GM12875 (cell line): ENCODE measurements at regions not wholly inside any gene's neighbourhood (a gene's known extent, or its start where the extent isn't known, plus 50 kb on each side); places are given as distances from the start of the nearest gene placed in this dataset.

Source experiments
- H3K4me3 ChIP-seq: one replicate; pipeline ENCODE4 v1.5.1; 2011; ENCODE audit warnings: low read depth, low read length, control low read depth
- TF ChIP-seq, protein P1 (sequence below): IDR thresholded peaks from 2 replicates; pipeline ENCODE4 v1.5.1; 2011; ENCODE audit warnings: low read depth, mild to moderate bottlenecking, control low read depth, inconsistent platforms, low read length, moderate library complexity, borderline replicate concordance; ENCODE audit not compliant: insufficient read depth

DNA sequence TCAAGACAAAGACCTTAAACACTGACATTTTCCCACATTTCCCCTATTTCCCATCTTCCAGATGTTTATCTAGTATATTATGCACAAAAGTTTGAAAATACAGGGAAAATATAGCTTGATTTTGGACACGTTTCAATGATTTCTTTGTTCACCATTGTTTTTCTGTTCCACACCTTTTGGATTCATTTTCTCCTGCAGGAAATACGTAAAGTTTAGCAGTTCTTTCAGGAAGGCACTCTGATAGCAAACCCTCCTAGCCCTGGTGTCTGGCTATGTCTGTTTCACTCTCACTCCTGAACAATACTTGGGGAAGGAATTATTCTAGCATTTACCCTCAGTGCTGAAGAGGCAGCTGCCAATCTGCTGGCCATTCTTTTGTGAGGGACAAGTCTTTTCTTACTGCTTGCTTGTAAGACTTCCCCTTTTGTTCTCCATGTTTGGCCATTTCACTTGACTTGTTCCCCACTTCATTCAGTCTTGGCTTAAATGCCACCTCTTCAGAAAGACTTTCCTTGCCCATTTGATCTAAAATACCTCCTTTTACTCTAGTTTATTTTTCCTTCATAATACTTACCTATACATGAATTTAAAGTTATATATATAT is 195.4 kb downstream of the RNF152 start:
- no peak overlapping the region for H3K4me3 ChIP-seq
- TF ChIP-seq, protein P1, sequence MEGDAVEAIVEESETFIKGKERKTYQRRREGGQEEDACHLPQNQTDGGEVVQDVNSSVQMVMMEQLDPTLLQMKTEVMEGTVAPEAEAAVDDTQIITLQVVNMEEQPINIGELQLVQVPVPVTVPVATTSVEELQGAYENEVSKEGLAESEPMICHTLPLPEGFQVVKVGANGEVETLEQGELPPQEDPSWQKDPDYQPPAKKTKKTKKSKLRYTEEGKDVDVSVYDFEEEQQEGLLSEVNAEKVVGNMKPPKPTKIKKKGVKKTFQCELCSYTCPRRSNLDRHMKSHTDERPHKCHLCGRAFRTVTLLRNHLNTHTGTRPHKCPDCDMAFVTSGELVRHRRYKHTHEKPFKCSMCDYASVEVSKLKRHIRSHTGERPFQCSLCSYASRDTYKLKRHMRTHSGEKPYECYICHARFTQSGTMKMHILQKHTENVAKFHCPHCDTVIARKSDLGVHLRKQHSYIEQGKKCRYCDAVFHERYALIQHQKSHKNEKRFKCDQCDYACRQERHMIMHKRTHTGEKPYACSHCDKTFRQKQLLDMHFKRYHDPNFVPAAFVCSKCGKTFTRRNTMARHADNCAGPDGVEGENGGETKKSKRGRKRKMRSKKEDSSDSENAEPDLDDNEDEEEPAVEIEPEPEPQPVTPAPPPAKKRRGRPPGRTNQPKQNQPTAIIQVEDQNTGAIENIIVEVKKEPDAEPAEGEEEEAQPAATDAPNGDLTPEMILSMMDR, result no peak

DNA sequence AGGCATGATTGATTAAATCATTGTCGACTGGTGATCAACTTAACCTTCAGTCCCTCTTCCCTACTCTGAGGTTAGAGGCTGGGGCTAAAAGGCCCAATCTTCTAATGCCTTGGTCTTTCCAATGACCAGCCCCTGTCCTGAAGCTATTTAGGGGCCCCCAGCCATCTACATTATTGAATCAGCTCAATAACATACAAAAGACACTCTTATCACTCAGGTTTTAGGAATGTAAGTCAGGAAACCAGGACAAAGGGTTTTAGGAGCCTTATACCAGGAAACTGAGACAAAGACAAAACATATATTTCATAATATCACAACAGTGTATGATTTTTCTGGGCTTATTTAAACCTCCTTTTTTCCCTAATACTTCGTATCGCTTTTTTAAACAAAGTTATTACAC is 198.6 kb downstream of the RNF152 start:
- TF ChIP-seq, protein P1, result no peak
- no peak overlapping the region for H3K4me3 ChIP-seq

DNA sequence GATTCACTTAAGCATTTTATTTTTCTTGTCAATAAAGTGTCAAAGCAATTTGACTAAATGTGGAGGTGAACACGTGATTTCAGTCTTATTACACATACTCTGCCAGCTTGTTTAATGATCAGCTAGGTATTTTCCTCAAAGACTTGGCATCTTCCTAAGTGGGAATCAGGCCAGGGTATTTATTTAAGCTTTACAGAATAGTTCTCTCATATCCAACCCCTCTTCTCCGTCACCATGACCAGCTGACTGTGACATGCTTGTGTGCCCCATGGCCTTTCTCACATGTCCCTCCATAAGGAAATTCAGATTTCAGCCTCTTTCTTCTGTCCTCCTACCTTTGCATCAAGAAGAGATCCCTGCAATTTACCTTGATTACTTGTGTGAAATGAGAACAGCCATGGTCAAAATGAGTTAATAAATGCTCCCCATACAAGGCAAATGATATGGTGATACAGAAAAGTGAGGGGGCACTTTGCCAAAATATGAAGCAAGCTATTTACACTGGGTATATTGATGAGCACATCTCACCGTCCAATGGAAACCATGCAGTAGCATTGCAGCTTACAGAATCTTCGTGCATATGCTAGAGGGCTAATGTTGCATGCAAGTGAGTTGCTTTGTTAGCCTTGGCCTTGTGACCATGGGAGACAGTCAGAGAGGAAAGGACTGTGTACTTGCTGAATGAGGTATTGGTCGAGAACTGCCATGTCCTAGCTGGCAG is 202.2 kb downstream of the RNF152 start:
- no peak overlapping the region for H3K4me3 ChIP-seq
- TF ChIP-seq, protein P1, result no peak

DNA sequence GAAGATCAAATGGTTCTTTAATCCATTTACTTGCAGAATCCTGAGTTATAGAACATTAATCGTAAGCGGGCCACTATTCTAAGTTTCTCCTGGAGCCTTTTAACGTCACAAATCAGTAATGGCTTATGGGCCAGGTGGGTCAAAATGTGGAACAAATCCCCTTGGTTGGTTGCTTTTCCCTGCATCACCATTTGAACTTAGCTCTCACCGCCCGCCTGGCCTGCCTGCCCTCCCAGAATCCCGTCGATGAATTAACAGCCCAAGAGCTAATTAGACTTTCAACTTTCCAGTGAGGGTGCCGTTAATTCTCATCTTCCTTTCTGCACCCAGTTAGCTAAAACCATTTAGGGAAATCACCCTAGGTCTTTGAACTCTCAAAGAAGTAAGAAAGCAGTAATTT is 205.5 kb downstream of the RNF152 start:
- H3K4me3 ChIP-seq, result no peak overlapping the region
- TF ChIP-seq, protein P1, result no peak

DNA sequence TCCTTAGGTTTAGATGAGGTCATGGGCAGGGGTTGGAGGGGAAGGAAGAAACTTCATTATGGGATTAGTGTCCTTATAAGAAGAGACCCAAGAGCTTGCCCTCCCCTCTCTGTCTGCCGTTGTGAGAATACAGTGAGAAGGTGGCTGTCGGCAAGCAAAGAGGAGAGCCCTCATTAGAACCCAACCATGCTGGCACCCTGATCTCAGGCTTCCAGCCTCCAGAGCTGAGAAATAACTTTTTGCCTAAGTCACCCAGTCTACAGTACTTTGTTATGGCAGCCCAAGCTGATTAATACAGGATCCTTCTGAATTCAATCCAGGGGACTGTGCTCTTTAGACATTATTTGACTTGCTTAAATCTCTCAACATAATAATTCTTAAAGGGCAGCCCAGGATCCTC is 209.0 kb downstream of the RNF152 start:
- no peak overlapping the region for H3K4me3 ChIP-seq
- TF ChIP-seq, protein P1, result no peak

DNA sequence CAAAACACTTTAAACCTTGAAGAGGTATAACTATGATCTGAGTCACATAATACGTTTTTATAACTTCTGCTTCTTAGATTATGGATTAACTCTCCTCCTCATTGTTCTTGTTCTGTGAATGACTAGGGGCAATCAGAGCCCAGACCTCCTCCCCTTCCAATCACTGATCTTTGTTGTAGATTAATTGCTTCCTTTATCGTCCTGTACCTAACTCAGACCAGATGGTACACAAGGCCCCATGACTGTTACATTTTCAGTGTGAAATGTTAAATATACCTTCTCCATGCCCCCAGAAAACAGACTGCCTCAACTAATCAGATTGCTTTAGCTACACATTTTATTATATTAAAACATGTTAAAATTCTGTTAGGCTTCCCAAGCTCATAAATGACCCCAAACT is 211.7 kb downstream of the RNF152 start:
- H3K4me3 ChIP-seq, result no peak overlapping the region
- TF ChIP-seq, protein P1, result no peak

DNA sequence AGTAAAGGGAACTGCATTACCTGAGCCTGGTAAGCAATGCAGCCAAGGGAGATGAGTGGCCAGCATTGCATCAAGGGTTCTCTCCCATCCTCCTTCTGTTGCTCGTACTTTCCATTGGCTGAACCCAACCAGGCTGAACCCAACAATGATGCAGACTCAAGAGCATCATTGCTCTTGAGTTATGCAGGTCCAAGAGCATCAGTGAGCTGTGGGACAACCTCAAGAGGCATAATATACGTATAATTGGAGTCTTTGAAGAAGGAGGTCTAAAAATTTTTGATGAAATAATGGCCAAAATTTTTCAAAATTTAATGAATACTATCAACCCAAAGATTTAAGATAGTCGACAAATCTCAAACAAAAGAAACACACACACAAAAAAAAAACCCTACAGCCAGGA is 213.0 kb downstream of the RNF152 start:
- TF ChIP-seq, protein P1, result no peak
- H3K4me3 ChIP-seq, result no peak overlapping the region
